ENCODE measurements at regions not wholly inside any gene's neighbourhood (a gene's known extent, or its start where the extent isn't known, plus 50 kb on each side); places are given as distances from the start of the nearest gene placed in this dataset.

- no peak for TF ChIP-seq CTCF (conservative IDR thresholded peaks at IDR 0.05 in 1 of 2, IDR thresholded peaks at IDR 0.05 in 1 of 2; ENCODE audit: extremely low read depth in 1 of 2, insufficient read depth in 1 of 2, low read depth in 1 of 2, low read length in 2 of 2)
- no peak for TF ChIP-seq EZH2 (IDR thresholded peaks at IDR 0.05; ENCODE audit: borderline replicate concordance, low read length)
Measured at GRCh38 chr20:6959900-6960312, 192.4 kb downstream of the BMP2 start.

Data from mammary epithelial cell (primary cell).